PC-9 (cell line): ENCODE measurements at regions not wholly inside any gene's neighbourhood (a gene's known extent, or its start where the extent isn't known, plus 50 kb on each side); places are given as distances from the start of the nearest gene placed in this dataset.

ENCODE experiments used
- CTCF ChIP-seq: fragments of 200-600 bp; sonication (generic); conservative IDR thresholded peaks from 2 replicates; pipeline ENCODE4 v1.6.1; 2017; ENCODE audit warnings: mixed run types, antibody characterized with exemption, mild to moderate bottlenecking, moderate library complexity
- EZH2 ChIP-seq: fragments of 200-600 bp; sonication (generic); IDR thresholded peaks from 2 replicates; pipeline ENCODE4 v1.8.0; 2017; ENCODE audit warnings: antibody characterized with exemption, low read depth

GRCh38 chr4:177057186-177057585 lies 252.5 kb upstream of the NEIL3 start:
- TF ChIP-seq CTCF (no peak), EZH2 (no peak)
